GM23338 (cell line): ENCODE measurements at regions not wholly inside any gene's neighbourhood (a gene's known extent, or its start where the extent isn't known, plus 50 kb on each side); places are given as distances from the start of the nearest gene placed in this dataset.

Experiments used
- ATAC-seq: fragments of 200-7000 bp; cut with Tn5 transposase; 3 replicates; pipeline ENCODE4 v1.9.1; 2020
- DNase-seq: peaks from one replicate; pipeline ENCODE4 v3.0.0-alpha.2; 2015; ENCODE audit warnings: low spot score
- H2AFZ ChIP-seq: fragments of 200-600 bp; sonication (generic); 2 replicates; pipeline ENCODE4 v1.8.0; 2016; ENCODE audit warnings: antibody characterized with exemption, mild to moderate bottlenecking, moderate library complexity
- H3F3A ChIP-seq: fragments of 200-600 bp; sonication (generic); replicated peaks from 2 replicates; pipeline ENCODE4 v1.8.0; 2017; ENCODE audit warnings: antibody characterized with exemption, mixed run types, low read depth
- H3K27ac ChIP-seq: fragments of 200-600 bp; sonication (generic); 2 replicates; pipeline ENCODE4 v1.6.1; 2016; ENCODE audit warnings: low read depth
- H3K27me3 ChIP-seq: fragments of 200-600 bp; sonication (generic); 2 replicates; pipeline ENCODE4 v1.8.0; 2016; ENCODE audit warnings: mild to moderate bottlenecking, mixed run types, moderate library complexity; ENCODE audit not compliant: insufficient read depth
- H3K36me3 ChIP-seq: fragments of 200-600 bp; sonication (generic); 2 replicates; pipeline ENCODE4 v1.8.0; 2016; ENCODE audit warnings: mild to moderate bottlenecking; ENCODE audit not compliant: insufficient read depth
- H3K4me1 ChIP-seq: fragments of 200-600 bp; sonication (generic); 2 replicates; pipeline ENCODE4 v1.8.0; 2016; ENCODE audit warnings: mild to moderate bottlenecking, moderate library complexity; ENCODE audit not compliant: insufficient read depth
- H3K4me2 ChIP-seq: fragments of 200-600 bp; sonication (generic); 2 replicates; pipeline ENCODE4 v1.7.1; 2017; ENCODE audit warnings: mixed run types
- H3K4me3 ChIP-seq: fragments of 200-600 bp; sonication (generic); 2 replicates; pipeline ENCODE4 v1.6.1; 2016; ENCODE audit warnings: mixed run types
- H3K79me2 ChIP-seq: fragments of 200-600 bp; sonication (generic); replicated peaks from 2 replicates; pipeline ENCODE4 v1.8.0; 2017; ENCODE audit warnings: mild to moderate bottlenecking; ENCODE audit not compliant: insufficient read depth
- H3K9me2 ChIP-seq: fragments of 200-600 bp; sonication (generic); 2 replicates; pipeline ENCODE4 v1.8.0; 2017; ENCODE audit not compliant: insufficient read depth
- H4K20me1 ChIP-seq: fragments of 200-600 bp; sonication (generic); replicated peaks from 2 replicates; pipeline ENCODE4 v1.8.0; 2017; ENCODE audit warnings: mild to moderate bottlenecking; ENCODE audit not compliant: insufficient read depth
- H3K27ac Mint-ChIP-seq: 2 replicates; pipeline ENCODE4 v1.8.0; 2020; ENCODE audit warnings: inconsistent platforms, mild to moderate bottlenecking, moderate library complexity, mixed read lengths
- H3K27me3 Mint-ChIP-seq: 3 replicates; pipeline ENCODE4 v1.8.0; 2022; ENCODE audit warnings: low read depth, mild to moderate bottlenecking, moderate library complexity, mixed read lengths, inconsistent platforms; ENCODE audit not compliant: insufficient read depth, poor library complexity
- H3K36me3 Mint-ChIP-seq: 3 replicates; pipeline ENCODE4 v1.8.0; 2021; ENCODE audit warnings: low read depth, mild to moderate bottlenecking, inconsistent platforms, moderate library complexity, mixed read lengths
- H3K4me1 Mint-ChIP-seq: 3 replicates; pipeline ENCODE4 v1.8.0; 2020; ENCODE audit warnings: mild to moderate bottlenecking, inconsistent platforms, mixed read lengths
- H3K4me3 Mint-ChIP-seq: 3 replicates; pipeline ENCODE4 v1.8.0; 2021; ENCODE audit warnings: moderate library complexity, mild to moderate bottlenecking, inconsistent platforms, mixed read lengths
- H3K9me3 Mint-ChIP-seq: 3 replicates; pipeline ENCODE4 v1.8.0; 2020; ENCODE audit warnings: moderate library complexity, mild to moderate bottlenecking, inconsistent platforms, mixed read lengths
- CREB1 ChIP-seq: fragments of 250-450 bp; sonication (Bioruptor Pico); IDR thresholded peaks from 2 replicates; pipeline ENCODE4 v1.5.0; 2020; ENCODE audit warnings: low read depth, mild to moderate bottlenecking, moderate library complexity
- CTCF ChIP-seq, 2 experiments: fragments of 200-600 bp in 1 of 2; sonication (generic) in 1 of 2; conservative IDR thresholded peaks; 2 replicates each; pipeline versions ENCODE4 v1.5.1 to v1.6.1; 2016 to 2017; ENCODE audit warnings: antibody characterized with exemption in 2 of 2, low read depth in 2 of 2, mild to moderate bottlenecking in 2 of 2, moderate library complexity in 1 of 2
- ETS1 ChIP-seq: IDR thresholded peaks from 2 replicates; pipeline ENCODE4 v1.6.1; 2016; ENCODE audit warnings: antibody characterized with exemption
- EZH2phosphoT487 ChIP-seq: fragments of 200-600 bp; sonication (generic); IDR thresholded peaks from one replicate; pipeline ENCODE4 v1.8.1; 2018; ENCODE audit warnings: antibody characterized with exemption; ENCODE audit not compliant: unreplicated experiment
- JUNB ChIP-seq: IDR thresholded peaks from one replicate; pipeline ENCODE4 v1.6.1; 2016; ENCODE audit warnings: antibody characterized with exemption; ENCODE audit not compliant: unreplicated experiment
- NANOG ChIP-seq: IDR thresholded peaks from 2 replicates; pipeline ENCODE4 v1.6.1; 2016; ENCODE audit warnings: antibody characterized with exemption, borderline replicate concordance
- POLR2AphosphoS5 ChIP-seq: IDR thresholded peaks from 2 replicates; pipeline ENCODE4 v1.6.1; 2016; ENCODE audit warnings: antibody characterized with exemption, low read depth
- REST ChIP-seq: IDR thresholded peaks from one replicate; pipeline ENCODE4 v1.6.1; 2018; ENCODE audit warnings: antibody characterized with exemption; ENCODE audit not compliant: unreplicated experiment
- STAT1 ChIP-seq: IDR thresholded peaks from one replicate; pipeline ENCODE4 v1.6.1; 2016; ENCODE audit warnings: antibody characterized with exemption; ENCODE audit not compliant: unreplicated experiment
- ZNF114 ChIP-seq: fragments of 250-450 bp; sonication (Bioruptor Pico); IDR thresholded peaks from 2 replicates; pipeline ENCODE4 v1.5.0; 2020; ENCODE audit warnings: mild to moderate bottlenecking, moderate library complexity
- ZNF462 ChIP-seq: fragments of 250-450 bp; sonication (Bioruptor Pico); IDR thresholded peaks from 2 replicates; pipeline ENCODE4 v1.5.0; 2020; ENCODE audit warnings: mild to moderate bottlenecking, moderate library complexity

GRCh38 chr4:159516556-159517140 lies 413.8 kb downstream of the RAPGEF2 start:
- Mint-ChIP-seq H3K4me1 (no peaks in the 10 kb centered on the region), H3K27ac (no peak overlapping the region), H3K27me3 (peaks cover under 1% of the 10 kb centered on the region), H3K36me3 (peaks cover 5% of the 10 kb centered on the region; the same call in 2 of the 3 replicates), H3K4me3 (no peak overlapping the region), H3K9me3 (peaks cover 8% of the 10 kb centered on the region; the same call in 2 of the 3 replicates)
- 0 out of 2 replicates have a peak, but pooled peaks cover 2% of the 10 kb centered on the region for H3K9me2 ChIP-seq
- H2AFZ ChIP-seq: 0 out of 2 replicates have a peak overlapping the region, but pooled peaks have one; percentile 25
- no peaks in the 10 kb centered on the region for H3K4me1 ChIP-seq
- no peaks in the 10 kb centered on the region for H3K27me3 ChIP-seq
- H3K79me2 ChIP-seq: no peaks in the 10 kb centered on the region
- no peak overlapping the region for H3K4me2 ChIP-seq
- no peak overlapping the region for H3K27ac ChIP-seq
- DNase-seq (no peak), ATAC-seq (no peak)
- H4K20me1 ChIP-seq: no peaks in the 10 kb centered on the region
- no peaks in the 10 kb centered on the region for H3F3A ChIP-seq
- H3K36me3 ChIP-seq: no peaks in the 10 kb centered on the region
- no peak overlapping the region for H3K4me3 ChIP-seq
- TF ChIP-seq POLR2AphosphoS5 (no peak), CREB1 (CRISPR knock-in tag) (no peak), ZNF114 (CRISPR knock-in tag) (no peak), CTCF (conservative IDR thresholded peaks at IDR 0.05; ENCODE audit: low read depth in 2 of 2) (no peak), EZH2phosphoT487 (no peak), STAT1 (no peak), REST (no peak), JUNB (no peak), NANOG (no peak), ETS1 (no peak), ZNF462 (CRISPR knock-in tag) (no peak)
